ENCODE measurements at regions not wholly inside any gene's neighbourhood (a gene's known extent, or its start where the extent isn't known, plus 50 kb on each side); places are given as distances from the start of the nearest gene placed in this dataset.

DNA sequence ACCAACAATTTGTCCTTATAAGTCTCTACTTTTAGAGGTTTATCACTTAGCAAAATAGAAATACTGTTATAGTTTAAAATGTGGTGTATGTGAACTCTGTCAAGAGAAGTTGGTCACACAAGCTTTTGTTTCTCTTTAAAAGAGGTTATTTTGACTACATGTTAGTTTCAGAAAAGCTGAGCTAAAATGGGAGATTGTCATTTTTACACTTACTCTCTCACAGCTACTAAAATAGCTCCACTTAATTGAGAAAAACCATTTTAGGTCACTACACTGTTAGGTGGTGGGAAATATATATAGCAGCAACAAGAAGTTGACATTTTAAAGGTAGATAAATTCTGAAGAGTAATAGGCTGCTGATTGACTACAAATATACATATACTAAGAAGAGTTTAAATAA lies 161.5 kb upstream of the KCNJ3 start:
- Mint-ChIP-seq H3K4me1 (no peaks in the 10 kb centered on the region), H3K27me3 (no peaks in the 10 kb centered on the region), H3K4me3 (no peak overlapping the region), H3K9me3 (peaks cover 0 to 15% (median 4%) of the 10 kb centered on the region in 7 donors), H3K36me3 (no peaks in the 10 kb centered on the region), H3K27ac (no peak overlapping the region)
- H3K36me3 ChIP-seq (ENCODE audit: control insufficient read depth, insufficient read depth, low read length) = no peaks in the 10 kb centered on the region
- no peaks in the 10 kb centered on the region for H3K4me1 ChIP-seq (ENCODE audit: control insufficient read depth, insufficient read depth, low read length, poor library complexity, severe bottlenecking)
- H3K27me3 ChIP-seq (ENCODE audit: control insufficient read depth, insufficient read depth, low read length) = no peaks in the 10 kb centered on the region
- no peak overlapping the region for H3K27ac ChIP-seq (ENCODE audit: insufficient read depth, low read length, poor library complexity, severe bottlenecking)
- ATAC-seq (ENCODE audit: low read depth in 2 of 2) (no peak), DNase-seq (no peak)
- H3K9me3 ChIP-seq (ENCODE audit: control insufficient read depth in 2 of 2, low read length in 2 of 2) = no peaks in the 10 kb centered on the region
- no peak overlapping the region for H3K4me3 ChIP-seq (ENCODE audit: low read depth, low read length)

- Mint-ChIP-seq H3K36me3 (no peaks in the 10 kb centered on the region), H3K27ac (no peak overlapping the region), H3K4me3 (no peak overlapping the region), H3K4me1 (no peaks in the 10 kb centered on the region), H3K9me3 (peaks cover 0 to 9% (median 5%) of the 10 kb centered on the region in 7 donors), H3K27me3 (no peaks in the 10 kb centered on the region)
- no peak for ATAC-seq (ENCODE audit: low read depth in 2 of 2)
- H3K4me1 ChIP-seq (ENCODE audit: control insufficient read depth, insufficient read depth, low read length, poor library complexity, severe bottlenecking) = no peaks in the 10 kb centered on the region
- no peaks in the 10 kb centered on the region for H3K9me3 ChIP-seq (ENCODE audit: control insufficient read depth in 2 of 2, low read length in 2 of 2)
- H3K4me3 ChIP-seq (ENCODE audit: low read depth, low read length) = no peak overlapping the region
- no peaks in the 10 kb centered on the region for H3K36me3 ChIP-seq (ENCODE audit: control insufficient read depth, insufficient read depth, low read length)
- no peak for DNase-seq
- H3K27me3 ChIP-seq (ENCODE audit: control insufficient read depth, insufficient read depth, low read length) = no peaks in the 10 kb centered on the region
- H3K27ac ChIP-seq (ENCODE audit: insufficient read depth, low read length, poor library complexity, severe bottlenecking) = no peak overlapping the region
Measured at GRCh38 chr2:154537843-154538450, 160.5 kb upstream of the KCNJ3 start.

- Mint-ChIP-seq H3K4me1 (no peaks in the 10 kb centered on the region), H3K4me3 (no peak overlapping the region), H3K27ac (no peak overlapping the region), H3K27me3 (no peaks in the 10 kb centered on the region), H3K9me3 (peaks cover 0 to 17% (median 9%) of the 10 kb centered on the region in 7 donors), H3K36me3 (no peaks in the 10 kb centered on the region)
- H3K4me3 ChIP-seq (ENCODE audit: low read depth, low read length) = no peak overlapping the region
- no peaks in the 10 kb centered on the region for H3K36me3 ChIP-seq (ENCODE audit: control insufficient read depth, insufficient read depth, low read length)
- H3K9me3 ChIP-seq (ENCODE audit: control insufficient read depth in 2 of 2, low read length in 2 of 2) = peaks cover 4 to 5% of the 10 kb centered on the region in 2 experiments
- H3K27me3 ChIP-seq (ENCODE audit: control insufficient read depth, insufficient read depth, low read length) = no peaks in the 10 kb centered on the region
- H3K4me1 ChIP-seq (ENCODE audit: control insufficient read depth, insufficient read depth, low read length, poor library complexity, severe bottlenecking) = no peaks in the 10 kb centered on the region
- no peak for ATAC-seq (ENCODE audit: low read depth in 2 of 2)
- DNase-seq = no peak
- H3K27ac ChIP-seq (ENCODE audit: insufficient read depth, low read length, poor library complexity, severe bottlenecking) = no peak overlapping the region
Measured at GRCh38 chr2:154546341-154546740, 152.2 kb upstream of the KCNJ3 start.

DNA sequence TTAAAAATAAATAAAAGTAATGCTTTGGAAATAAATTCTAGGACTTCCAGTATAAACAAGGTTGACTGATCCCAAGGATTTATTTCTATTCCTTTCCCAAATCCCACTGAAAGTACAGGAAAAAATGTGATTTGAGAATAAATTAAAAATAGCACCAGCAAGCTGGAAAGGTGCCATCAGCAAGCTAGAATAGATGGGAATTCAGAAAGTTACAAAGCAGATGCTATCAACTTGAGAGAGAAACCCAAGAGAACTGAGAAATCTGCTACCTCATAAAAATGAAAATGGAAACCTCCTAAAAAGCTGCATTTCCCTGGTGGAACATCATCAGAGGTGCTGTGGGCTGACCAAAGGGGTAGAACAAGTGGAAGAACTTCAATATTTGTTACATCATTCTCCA lies 148.6 kb upstream of the KCNJ3 start:
- ATAC-seq (ENCODE audit: low read depth in 2 of 2) = no peak
- DNase-seq = no peak
- H3K27ac Mint-ChIP-seq = no peak overlapping the region
- Histone ChIP-seq H3K36me3 (ENCODE audit: control insufficient read depth, insufficient read depth, low read length) (no peaks in the 10 kb centered on the region), H3K9me3 (ENCODE audit: control insufficient read depth in 2 of 2, low read length in 2 of 2) (peaks cover 4 to 9% of the 10 kb centered on the region in 2 experiments), H3K4me1 (ENCODE audit: control insufficient read depth, insufficient read depth, low read length, poor library complexity, severe bottlenecking) (no peaks in the 10 kb centered on the region), H3K27me3 (ENCODE audit: control insufficient read depth, insufficient read depth, low read length) (no peaks in the 10 kb centered on the region), H3K4me3 (ENCODE audit: low read depth, low read length) (no peak overlapping the region), H3K27ac (ENCODE audit: insufficient read depth, low read length, poor library complexity, severe bottlenecking) (no peak overlapping the region)
- no peak overlapping the region for H3K4me3 Mint-ChIP-seq
- no peaks in the 10 kb centered on the region for H3K4me1 Mint-ChIP-seq
- H3K36me3 Mint-ChIP-seq = no peaks in the 10 kb centered on the region
- peaks cover 0 to 16% (median 4%) of the 10 kb centered on the region in 7 donors for H3K9me3 Mint-ChIP-seq
- H3K27me3 Mint-ChIP-seq = no peaks in the 10 kb centered on the region

GRCh38 chr2:154551649-154552048 lies 146.8 kb upstream of the KCNJ3 start:
- H3K36me3 ChIP-seq (ENCODE audit: control insufficient read depth, insufficient read depth, low read length) = no peaks in the 10 kb centered on the region
- H3K27me3 ChIP-seq (ENCODE audit: control insufficient read depth, insufficient read depth, low read length) = no peaks in the 10 kb centered on the region
- H3K9me3 Mint-ChIP-seq = peaks cover 0 to 8% (median 4%) of the 10 kb centered on the region in 7 donors
- no peaks in the 10 kb centered on the region for H3K36me3 Mint-ChIP-seq
- no peak for DNase-seq
- H3K4me3 Mint-ChIP-seq = no peak overlapping the region
- no peaks in the 10 kb centered on the region for H3K4me1 ChIP-seq (ENCODE audit: control insufficient read depth, insufficient read depth, low read length, poor library complexity, severe bottlenecking)
- H3K9me3 ChIP-seq (ENCODE audit: control insufficient read depth in 2 of 2, low read length in 2 of 2) = peaks cover 4 to 9% of the 10 kb centered on the region in 2 experiments
- H3K4me3 ChIP-seq (ENCODE audit: low read depth, low read length) = no peak overlapping the region
- H3K4me1 Mint-ChIP-seq = no peaks in the 10 kb centered on the region
- H3K27me3 Mint-ChIP-seq = no peaks in the 10 kb centered on the region
- no peak overlapping the region for H3K27ac ChIP-seq (ENCODE audit: insufficient read depth, low read length, poor library complexity, severe bottlenecking)
- ATAC-seq (ENCODE audit: low read depth in 2 of 2) = no peak
- H3K27ac Mint-ChIP-seq = no peak overlapping the region

GRCh38 chr2:154554046-154554445 lies 144.4 kb upstream of the KCNJ3 start:
- Mint-ChIP-seq H3K27ac (no peak overlapping the region), H3K4me1 (peaks cover 0 to 2% (median 0%) of the 10 kb centered on the region in 4 donors), H3K4me3 (no peak overlapping the region), H3K36me3 (no peaks in the 10 kb centered on the region), H3K9me3 (peaks cover 0 to 9% (median 2%) of the 10 kb centered on the region in 7 donors), H3K27me3 (no peaks in the 10 kb centered on the region)
- ATAC-seq (ENCODE audit: low read depth in 2 of 2) (no peak), DNase-seq (no peak)
- no peaks in the 10 kb centered on the region for H3K27me3 ChIP-seq (ENCODE audit: control insufficient read depth, insufficient read depth, low read length)
- H3K4me3 ChIP-seq (ENCODE audit: low read depth, low read length) = no peak overlapping the region
- H3K4me1 ChIP-seq (ENCODE audit: control insufficient read depth, insufficient read depth, low read length, poor library complexity, severe bottlenecking) = no peaks in the 10 kb centered on the region
- peaks cover 0 to 9% of the 10 kb centered on the region in 2 experiments for H3K9me3 ChIP-seq (ENCODE audit: control insufficient read depth in 2 of 2, low read length in 2 of 2)
- no peaks in the 10 kb centered on the region for H3K36me3 ChIP-seq (ENCODE audit: control insufficient read depth, insufficient read depth, low read length)
- H3K27ac ChIP-seq (ENCODE audit: insufficient read depth, low read length, poor library complexity, severe bottlenecking) = no peak overlapping the region

DNA sequence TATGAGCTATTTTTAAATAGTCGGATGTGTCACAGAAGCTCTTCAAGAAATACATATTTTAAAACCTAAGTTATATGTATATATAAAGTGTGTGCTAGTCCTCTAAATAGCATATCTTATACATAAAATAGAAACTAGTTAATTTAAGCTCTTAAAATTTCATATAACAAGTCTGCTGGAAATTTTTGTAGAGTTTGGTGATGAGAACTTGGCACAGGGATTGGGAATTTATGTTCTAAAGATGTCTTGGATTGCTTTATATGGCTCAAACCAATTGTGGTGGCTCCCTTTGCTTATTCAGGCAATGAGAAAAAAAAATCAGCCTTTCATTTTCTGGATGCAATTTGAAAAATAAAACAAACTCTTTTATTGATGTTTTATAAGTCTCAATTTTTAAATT lies 142.8 kb upstream of the KCNJ3 start:
- Histone ChIP-seq H3K36me3 (ENCODE audit: control insufficient read depth, insufficient read depth, low read length) (no peaks in the 10 kb centered on the region), H3K4me1 (ENCODE audit: control insufficient read depth, insufficient read depth, low read length, poor library complexity, severe bottlenecking) (no peaks in the 10 kb centered on the region), H3K4me3 (ENCODE audit: low read depth, low read length) (no peak overlapping the region), H3K9me3 (ENCODE audit: control insufficient read depth in 2 of 2, low read length in 2 of 2) (peaks cover 0 to 4% of the 10 kb centered on the region in 2 experiments), H3K27ac (ENCODE audit: insufficient read depth, low read length, poor library complexity, severe bottlenecking) (no peak overlapping the region), H3K27me3 (ENCODE audit: control insufficient read depth, insufficient read depth, low read length) (no peaks in the 10 kb centered on the region)
- peaks cover 0 to 6% (median 0%) of the 10 kb centered on the region in 4 donors for H3K4me1 Mint-ChIP-seq
- H3K27me3 Mint-ChIP-seq = no peaks in the 10 kb centered on the region
- peaks cover 0 to 9% (median 6%) of the 10 kb centered on the region in 7 donors for H3K9me3 Mint-ChIP-seq
- H3K4me3 Mint-ChIP-seq = no peak overlapping the region
- DNase-seq = no peak
- ATAC-seq (ENCODE audit: low read depth in 2 of 2) = no peak
- no peak overlapping the region for H3K27ac Mint-ChIP-seq
- H3K36me3 Mint-ChIP-seq = no peaks in the 10 kb centered on the region

- peaks cover 0 to 6% (median 0%) of the 10 kb centered on the region in 4 donors for H3K4me1 Mint-ChIP-seq
- H3K27ac ChIP-seq (ENCODE audit: insufficient read depth, low read length, poor library complexity, severe bottlenecking) = no peak overlapping the region
- no peak overlapping the region for H3K4me3 Mint-ChIP-seq
- H3K27me3 Mint-ChIP-seq = no peaks in the 10 kb centered on the region
- ATAC-seq (ENCODE audit: low read depth in 2 of 2) (no peak), DNase-seq (no peak)
- peaks cover 0 to 4% of the 10 kb centered on the region in 2 experiments for H3K9me3 ChIP-seq (ENCODE audit: control insufficient read depth in 2 of 2, low read length in 2 of 2)
- H3K4me1 ChIP-seq (ENCODE audit: control insufficient read depth, insufficient read depth, low read length, poor library complexity, severe bottlenecking) = no peaks in the 10 kb centered on the region
- H3K27ac Mint-ChIP-seq = no peak overlapping the region
- H3K9me3 Mint-ChIP-seq = peaks cover 0 to 9% (median 6%) of the 10 kb centered on the region in 7 donors
- H3K36me3 ChIP-seq (ENCODE audit: control insufficient read depth, insufficient read depth, low read length) = no peaks in the 10 kb centered on the region
- H3K27me3 ChIP-seq (ENCODE audit: control insufficient read depth, insufficient read depth, low read length) = no peaks in the 10 kb centered on the region
- H3K36me3 Mint-ChIP-seq = no peaks in the 10 kb centered on the region
- no peak overlapping the region for H3K4me3 ChIP-seq (ENCODE audit: low read depth, low read length)
Measured at GRCh38 chr2:154556146-154556545, 142.3 kb upstream of the KCNJ3 start.

Data from CD4-positive, CD25-positive, alpha-beta regulatory T cell (primary cell).